ENCODE measurements at regions not wholly inside any gene's neighbourhood (a gene's known extent, or its start where the extent isn't known, plus 50 kb on each side); places are given as distances from the start of the nearest gene placed in this dataset.

GRCh38 chr14:34368115-34368970, 93.7 kb downstream of the SPTSSA start:
- Histone ChIP-seq H3K27ac (no peak overlapping the region), H3K9me3 (no peaks in the 10 kb centered on the region), H3K4me3 (no peak overlapping the region), H3K36me3 (no peaks in the 10 kb centered on the region), H3K4me1 (ENCODE audit: insufficient read depth) (no peaks in the 10 kb centered on the region), H3K27me3 (no peaks in the 10 kb centered on the region)
- intact Hi-C loops (cut with DNase I) = no loop called here
- TF ChIP-seq CTCF (IDR thresholded peaks at IDR 0.05) (no peak), POLR2A (IDR thresholded peaks at IDR 0.05) (no peak), EP300 (IDR thresholded peaks at IDR 0.05) (no peak)
- 49 to 65% (median 52%) methylated on average over 8 of the region's 8 CpGs for WGBS, 3 donors
- no peak for DNase-seq

- intact Hi-C loops (cut with DNase I) = no loop called here
- H3K36me3 ChIP-seq = no peaks in the 10 kb centered on the region
- no peaks in the 10 kb centered on the region for H3K27me3 ChIP-seq
- no peak for DNase-seq
- no peaks in the 10 kb centered on the region for H3K4me1 ChIP-seq (ENCODE audit: insufficient read depth)
- no peaks in the 10 kb centered on the region for H3K9me3 ChIP-seq
- no peak overlapping the region for H3K27ac ChIP-seq
- TF ChIP-seq EP300 (IDR thresholded peaks at IDR 0.05) (no peak), CTCF (IDR thresholded peaks at IDR 0.05) (no peak), POLR2A (IDR thresholded peaks at IDR 0.05) (no peak)
- no peak overlapping the region for H3K4me3 ChIP-seq
- WGBS, 3 donors = 27 to 40% (median 30%) methylated on average over 5 of the region's 5 CpGs
Observed at GRCh38 chr14:34365309-34365915, 96.6 kb downstream of the SPTSSA start.

GRCh38 chr14:34364201-34364600, 97.8 kb downstream of the SPTSSA start:
- DNase-seq = no peak
- Histone ChIP-seq H3K36me3 (no peaks in the 10 kb centered on the region), H3K9me3 (no peaks in the 10 kb centered on the region), H3K27ac (no peak overlapping the region), H3K4me3 (no peak overlapping the region), H3K4me1 (ENCODE audit: insufficient read depth) (no peaks in the 10 kb centered on the region), H3K27me3 (no peaks in the 10 kb centered on the region)
- TF ChIP-seq EP300 (IDR thresholded peaks at IDR 0.05) = no peak
- TF ChIP-seq POLR2A (IDR thresholded peaks at IDR 0.05) = no peak
- TF ChIP-seq CTCF (IDR thresholded peaks at IDR 0.05) = no peak
- intact Hi-C loops (cut with DNase I) = no loop called here
- 61 to 68% (median 63%) methylated on average over 6 of the region's 6 CpGs for WGBS, 3 donors

GRCh38 chr14:34363733-34364134, 98.3 kb downstream of the SPTSSA start:
- DNase-seq = no peak
- H3K9me3 ChIP-seq = no peaks in the 10 kb centered on the region
- H3K27ac ChIP-seq = no peak overlapping the region
- TF ChIP-seq CTCF (IDR thresholded peaks at IDR 0.05) (no peak), POLR2A (IDR thresholded peaks at IDR 0.05) (no peak), EP300 (IDR thresholded peaks at IDR 0.05) (no peak)
- H3K4me3 ChIP-seq = no peak overlapping the region
- no peaks in the 10 kb centered on the region for H3K27me3 ChIP-seq
- WGBS, 3 donors = 46 to 53% (median 49%) methylated on average over 6 of the region's 6 CpGs
- intact Hi-C loops (cut with DNase I) = no loop called here
- no peaks in the 10 kb centered on the region for H3K4me1 ChIP-seq (ENCODE audit: insufficient read depth)
- H3K36me3 ChIP-seq = no peaks in the 10 kb centered on the region
